HEK293 (cell line): ENCODE measurements at regions not wholly inside any gene's neighbourhood (a gene's known extent, or its start where the extent isn't known, plus 50 kb on each side); places are given as distances from the start of the nearest gene placed in this dataset.

Source experiments
- CTCF ChIP-seq: fragments of 450-650 bp; formaldehyde crosslinking; IDR thresholded peaks from 2 replicates; pipeline ENCODE4 v1.5.1; 2016; ENCODE audit warnings: missing biosample characterization, missing genetic modification characterization
- PRDM10 ChIP-seq: fragments of 450-650 bp; formaldehyde crosslinking; IDR thresholded peaks from 2 replicates; pipeline ENCODE4 v1.5.1; 2016; ENCODE audit warnings: missing biosample characterization, missing genetic modification characterization
- REST ChIP-seq: fragments of 450-650 bp; formaldehyde crosslinking; IDR thresholded peaks from 2 replicates; pipeline ENCODE4 v1.5.1; 2016; ENCODE audit warnings: missing biosample characterization, missing genetic modification characterization
- TSHZ1 ChIP-seq: fragments of 450-650 bp; formaldehyde crosslinking; IDR thresholded peaks from 2 replicates; pipeline ENCODE4 v1.5.1; 2016; ENCODE audit warnings: missing biosample characterization, missing genetic modification characterization, borderline replicate concordance
- ZNF148 ChIP-seq: fragments of 450-650 bp; formaldehyde crosslinking; IDR thresholded peaks from 2 replicates; pipeline ENCODE4 v1.5.0; 2017; ENCODE audit warnings: missing biosample characterization, missing genetic modification characterization, borderline replicate concordance
- ZNF174 ChIP-seq: fragments of 450-650 bp; formaldehyde crosslinking; IDR thresholded peaks from 2 replicates; pipeline ENCODE4 v1.5.0; 2017; ENCODE audit warnings: missing biosample characterization, mild to moderate bottlenecking, missing genetic modification characterization
- ZNF24 ChIP-seq: fragments of 450-650 bp; formaldehyde crosslinking; IDR thresholded peaks from 2 replicates; pipeline ENCODE4 v1.5.1; 2016; ENCODE audit warnings: missing biosample characterization, missing genetic modification characterization
- ZNF398 ChIP-seq: fragments of 450-650 bp; formaldehyde crosslinking; IDR thresholded peaks from 2 replicates; pipeline ENCODE4 v1.5.1; 2017; ENCODE audit warnings: missing biosample characterization, missing genetic modification characterization
- ZNF488 ChIP-seq: fragments of 450-650 bp; formaldehyde crosslinking; IDR thresholded peaks from 2 replicates; pipeline ENCODE4 v1.5.1; 2016; ENCODE audit warnings: missing biosample characterization, missing genetic modification characterization
- ZNF639 ChIP-seq: fragments of 450-650 bp; formaldehyde crosslinking; IDR thresholded peaks from 2 replicates; pipeline ENCODE4 v1.5.1; 2016; ENCODE audit warnings: missing biosample characterization, missing genetic modification characterization
- ZNF776 ChIP-seq: fragments of 450-650 bp; formaldehyde crosslinking; IDR thresholded peaks from 2 replicates; pipeline ENCODE4 v1.5.0; 2017; ENCODE audit warnings: missing biosample characterization, missing genetic modification characterization, borderline replicate concordance
- ZSCAN23 ChIP-seq: fragments of 450-650 bp; formaldehyde crosslinking; IDR thresholded peaks from 2 replicates; pipeline ENCODE4 v1.5.1; 2016; ENCODE audit warnings: missing biosample characterization, missing genetic modification characterization
- ZSCAN30 ChIP-seq: fragments of 450-650 bp; IDR thresholded peaks from 2 replicates; pipeline ENCODE4 v1.5.1; 2018; ENCODE audit warnings: missing biosample characterization, mild to moderate bottlenecking, missing genetic modification characterization, moderate library complexity

- TF ChIP-seq ZNF174 (tag by site-specific recombination) (no peak), CTCF (tag by site-specific recombination) (no peak), ZSCAN23 (tag by site-specific recombination) (no peak), ZNF488 (no peak), PRDM10 (peak; percentile 73), REST (tag by site-specific recombination) (no peak), ZNF639 (tag by site-specific recombination) (no peak), ZNF148 (tag by site-specific recombination) (no peak), ZNF398 (no peak), ZNF776 (no peak), TSHZ1 (no peak), ZSCAN30 (tag by site-specific recombination) (no peak), ZNF24 (tag by site-specific recombination) (no peak)
Observed at GRCh38 chr1:38207906-38208305, 161.3 kb upstream of the POU3F1 start.
